ENCODE measurements at regions not wholly inside any gene's neighbourhood (a gene's known extent, or its start where the extent isn't known, plus 50 kb on each side); places are given as distances from the start of the nearest gene placed in this dataset.

DNA sequence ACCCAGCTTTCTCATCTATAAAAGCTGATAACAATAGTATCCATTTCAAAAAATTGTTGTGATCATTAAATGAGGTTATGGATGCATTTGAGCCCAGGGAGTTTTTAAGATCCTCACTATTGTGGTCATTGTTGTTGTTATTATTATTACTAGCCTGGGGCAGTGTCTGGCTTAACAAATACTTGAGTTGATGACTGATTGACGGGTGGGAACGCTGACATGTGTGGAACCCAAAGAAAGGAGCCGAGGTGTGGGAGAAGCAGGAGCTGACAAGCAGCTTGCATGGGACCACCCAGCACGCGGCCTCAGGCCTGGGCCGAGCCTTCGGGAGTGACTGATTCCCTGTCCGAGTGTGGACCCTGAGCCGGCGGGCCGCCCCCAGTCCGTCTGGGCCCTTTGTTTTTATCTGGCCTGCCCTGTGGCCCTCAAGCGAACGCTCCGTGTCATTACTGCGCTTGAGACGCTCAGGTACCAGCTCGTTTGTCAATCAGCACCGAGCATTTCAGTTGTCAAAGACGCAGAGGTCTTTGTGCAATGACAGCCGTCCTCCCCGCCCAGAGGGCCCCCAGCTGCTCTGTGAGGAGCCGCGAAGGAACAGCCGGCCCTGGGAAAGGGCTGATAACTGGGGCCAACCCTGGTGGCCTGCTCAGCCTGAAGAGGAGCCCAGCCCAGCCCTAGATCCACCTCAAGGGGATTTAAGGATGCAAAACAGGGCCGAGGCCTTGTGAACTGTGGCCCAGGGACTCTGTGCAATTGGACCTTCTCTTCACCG, 132.9 kb upstream of the FOXF1 start:
- DNase-seq, result no peak

DNA sequence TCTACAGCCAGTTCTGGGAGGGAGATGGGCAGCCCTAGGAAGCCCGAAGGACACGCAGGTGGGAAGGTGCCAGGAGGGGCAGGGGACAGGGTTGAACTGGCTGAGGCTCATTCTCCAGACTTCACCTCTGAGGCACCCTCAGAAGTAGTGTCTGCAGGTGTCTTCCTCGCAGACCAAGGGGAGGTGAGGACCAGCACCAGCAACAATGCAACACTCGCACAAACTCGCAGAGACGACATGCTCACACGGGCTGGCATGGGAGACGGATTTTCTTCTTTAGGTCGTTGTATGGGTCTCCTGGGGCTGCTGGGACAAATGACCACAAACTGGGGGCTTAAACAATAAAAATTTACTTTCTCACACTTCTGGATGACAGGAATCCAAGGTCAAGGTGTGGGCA, 132.2 kb upstream of the FOXF1 start:
- DNase-seq, result no peak

GRCh38 chr16:86378831-86379504, 131.4 kb upstream of the FOXF1 start:
- no peak for DNase-seq

GRCh38 chr16:86379505-86379846, 130.9 kb upstream of the FOXF1 start:
- DNase-seq, result no peak

- DNase-seq, result no peak
Measured at GRCh38 chr16:86380030-86380429, 130.3 kb upstream of the FOXF1 start.

GRCh38 chr16:86381491-86381890, 128.8 kb upstream of the FOXF1 start:
- DNase-seq, result no peak

DNA sequence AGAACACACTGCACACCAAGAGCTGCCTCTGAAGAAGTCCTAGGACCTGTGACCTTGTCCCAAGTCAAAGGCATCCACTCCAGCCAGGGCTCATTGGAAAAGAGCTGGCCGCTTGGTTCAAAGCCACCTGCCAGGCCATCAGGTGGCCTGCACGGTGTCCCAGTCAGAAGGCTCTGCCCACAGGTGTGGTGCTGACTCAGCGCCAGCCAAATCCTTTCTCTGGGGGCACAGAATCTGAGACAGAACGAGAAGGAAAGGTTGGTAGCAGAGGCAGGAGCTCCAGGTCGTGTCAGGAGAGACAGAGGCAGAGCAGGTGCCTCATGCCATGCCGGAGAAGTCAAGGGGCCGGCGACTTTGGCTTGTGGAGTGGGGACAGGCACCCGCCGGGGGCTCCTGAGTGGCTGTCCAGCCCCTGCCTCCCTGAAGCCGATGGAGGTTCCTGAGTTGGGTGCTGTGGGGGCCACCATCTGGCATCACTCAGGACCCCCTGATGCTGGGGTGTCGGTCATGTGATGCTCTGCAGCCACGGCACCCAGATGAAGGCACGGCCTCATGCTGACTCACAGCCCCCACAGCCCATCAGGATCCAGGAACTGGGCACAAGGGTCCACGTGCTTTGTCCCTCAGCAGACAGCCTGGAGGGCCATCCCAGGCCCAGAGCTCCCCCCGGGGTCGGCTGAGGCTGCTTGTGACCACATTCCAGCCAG, 128.1 kb upstream of the FOXF1 start:
- DNase-seq, result no peak

DNA sequence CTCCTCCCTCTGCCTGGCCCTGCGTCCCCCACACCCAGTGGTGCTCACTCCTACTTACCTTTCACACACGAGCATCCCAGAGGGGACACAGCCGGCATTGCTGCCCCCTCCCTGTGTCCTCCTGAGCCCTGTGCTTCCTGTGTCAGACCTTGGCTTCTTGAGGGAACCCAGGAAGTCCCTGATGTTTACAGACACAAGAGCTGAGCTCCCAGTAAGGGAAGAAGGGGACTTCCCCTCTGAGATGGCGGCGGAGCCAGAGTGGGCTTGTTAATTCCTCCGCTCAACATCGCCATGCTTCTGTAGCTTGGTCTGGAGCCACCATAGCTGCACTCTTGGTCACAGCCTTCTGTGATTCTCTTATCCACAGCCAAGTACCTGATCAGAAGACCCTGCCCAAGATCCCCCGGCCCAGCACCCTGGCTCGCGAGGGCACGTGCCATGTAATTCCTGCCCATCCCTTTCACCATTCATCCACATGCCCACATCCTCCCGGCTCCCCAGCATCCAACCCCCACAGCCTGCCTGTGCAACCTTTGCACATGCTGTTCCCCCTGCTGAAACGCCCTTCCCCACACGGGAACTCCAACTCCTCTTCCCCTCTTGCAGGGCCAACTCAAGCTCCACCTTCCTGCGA, 127.4 kb upstream of the FOXF1 start:
- no peak for DNase-seq

DNA sequence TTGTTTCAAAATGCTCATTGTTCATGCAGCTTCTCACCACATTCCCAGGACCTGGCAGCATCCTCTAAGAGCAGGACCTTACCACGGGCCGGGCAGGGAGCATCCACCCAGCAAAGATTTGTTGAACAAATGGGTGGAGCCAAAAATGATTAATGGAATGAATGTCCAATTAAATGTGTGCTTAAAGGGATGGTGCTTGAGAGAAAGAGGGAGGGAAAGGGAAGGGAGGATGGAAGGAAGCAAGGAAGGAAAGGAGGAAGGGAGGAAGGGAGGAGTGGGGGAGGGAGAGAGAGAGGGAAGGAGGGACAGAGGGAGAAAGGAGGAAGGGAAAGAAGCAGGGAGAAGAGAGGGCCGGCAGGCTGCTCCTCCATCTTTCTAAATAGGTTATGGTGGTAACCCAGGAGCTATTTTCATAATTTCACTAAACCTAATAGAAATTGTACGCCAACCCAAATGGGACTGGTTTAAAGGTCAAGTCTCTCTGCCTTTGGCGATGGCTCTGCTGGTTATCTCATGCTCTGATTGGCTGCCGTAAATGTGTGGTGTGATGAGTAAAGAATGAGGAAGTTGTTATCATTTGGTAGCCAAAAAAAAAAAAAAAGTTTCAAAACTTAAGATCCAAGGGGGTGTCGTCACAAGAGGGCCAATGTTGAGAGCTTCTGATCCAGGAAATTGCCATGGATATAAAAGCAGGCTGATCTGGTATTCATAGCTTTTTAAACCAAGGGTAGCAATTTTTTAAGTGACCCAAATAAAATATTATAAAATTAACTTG, 126.7 kb upstream of the FOXF1 start:
- no peak for DNase-seq

DNA sequence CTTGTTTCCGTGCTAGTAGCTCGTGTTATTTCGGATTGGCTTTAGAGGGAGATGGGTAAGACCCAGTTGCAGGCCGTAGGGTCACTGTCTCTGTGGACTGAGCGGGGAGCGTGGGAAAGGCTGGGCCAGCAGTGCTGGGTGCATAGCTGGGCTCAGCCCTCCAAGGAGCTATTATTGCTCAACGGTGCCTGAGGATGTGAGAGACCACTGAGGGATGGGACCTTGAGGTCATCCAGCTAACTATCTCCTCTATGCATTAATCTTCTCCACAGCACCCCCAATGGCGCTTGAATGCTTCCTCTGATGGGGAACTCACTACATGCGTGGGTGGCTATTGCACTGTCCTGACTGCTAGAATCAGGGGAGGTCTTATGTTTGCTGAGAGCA, 126.1 kb upstream of the FOXF1 start:
- DNase-seq, result no peak

GRCh38 chr16:86384980-86385379, 125.3 kb upstream of the FOXF1 start:
- no peak for DNase-seq

GRCh38 chr16:86387468-86388440, 122.6 kb upstream of the FOXF1 start:
- no peak for DNase-seq

DNA sequence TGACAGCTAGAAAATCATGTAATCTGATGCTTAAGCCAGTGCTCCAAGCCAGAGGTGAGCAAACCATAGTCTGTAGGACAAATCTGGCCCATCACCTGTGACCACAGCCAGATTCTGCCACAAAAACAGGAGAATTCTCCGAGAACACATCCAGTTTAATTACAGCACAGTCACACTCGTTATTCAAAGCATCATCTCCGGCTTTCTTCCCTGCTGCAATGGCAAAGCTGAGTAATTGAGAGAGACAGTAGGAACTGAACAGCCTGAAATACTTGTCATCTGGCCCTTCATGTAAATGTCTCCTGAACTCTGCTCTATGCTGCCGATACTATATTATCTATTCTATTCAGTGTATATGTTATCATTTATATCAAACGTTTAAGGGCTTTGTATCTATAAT, 121.4 kb upstream of the FOXF1 start:
- DNase-seq, result no peak

GRCh38 chr16:86389566-86390328, 120.6 kb upstream of the FOXF1 start:
- no peak for DNase-seq

DNA sequence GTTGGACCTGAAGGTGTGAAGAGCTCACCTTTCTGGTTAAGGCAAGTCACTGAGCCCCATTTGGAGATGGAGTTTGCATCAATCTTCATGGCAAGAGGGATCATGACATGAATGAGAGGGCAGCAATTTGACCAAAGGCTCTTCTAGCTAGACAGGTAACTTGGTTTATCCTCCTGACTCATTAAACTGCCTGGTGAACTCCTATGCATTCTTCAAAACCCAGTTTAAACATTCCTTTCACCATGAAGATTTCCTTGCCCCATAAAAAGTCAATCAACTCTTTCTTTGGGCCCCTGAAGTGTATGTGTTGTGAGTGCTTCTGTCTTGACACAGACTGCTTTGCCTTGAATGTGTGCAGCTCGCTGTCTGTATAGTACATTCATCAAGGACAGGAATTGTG, 120.0 kb upstream of the FOXF1 start:
- DNase-seq, result no peak

GRCh38 chr16:86391486-86391885, 118.8 kb upstream of the FOXF1 start:
- DNase-seq, result no peak

- no peak for DNase-seq
Measured at GRCh38 chr16:86391984-86392383, 118.3 kb upstream of the FOXF1 start.

DNA sequence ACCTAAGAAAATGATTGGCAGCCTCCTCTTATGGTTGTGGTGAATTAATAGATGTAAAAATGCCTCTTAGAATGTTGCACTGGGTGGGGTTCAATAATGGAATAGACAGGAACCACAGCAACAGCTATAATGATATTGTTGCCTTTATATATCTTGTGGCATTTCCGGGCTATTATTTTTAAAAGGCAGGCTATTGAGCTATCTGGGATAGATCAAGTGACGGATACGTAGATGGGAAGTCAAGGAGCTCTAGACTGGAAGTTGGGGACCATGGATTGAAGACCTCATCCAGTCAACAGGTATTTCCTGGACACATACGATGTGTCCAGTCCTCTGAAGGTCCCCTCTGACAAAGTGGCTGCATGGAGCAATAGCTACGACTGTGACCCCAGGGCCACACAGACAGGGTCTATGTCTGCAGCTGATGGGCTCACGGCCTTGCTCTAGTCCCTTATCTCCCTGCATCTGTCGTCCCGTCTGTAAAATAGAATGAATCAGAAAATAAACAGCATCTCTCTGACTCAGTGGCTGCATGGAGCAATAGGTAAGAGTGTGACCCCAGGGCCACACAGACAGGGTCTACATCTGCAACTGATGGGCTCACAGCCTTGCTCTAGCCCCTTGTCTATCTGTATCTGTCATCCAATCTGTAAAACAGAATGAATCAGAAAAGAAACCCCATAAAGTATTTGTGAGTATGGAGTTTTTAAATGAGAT, 117.7 kb upstream of the FOXF1 start:
- DNase-seq, result no peak

GRCh38 chr16:86393907-86394626, 116.3 kb upstream of the FOXF1 start:
- no peak for DNase-seq
